Superior temporal gyrus (tissue), 1 donor: ENCODE measurements at regions not wholly inside any gene's neighbourhood (a gene's known extent, or its start where the extent isn't known, plus 50 kb on each side); places are given as distances from the start of the nearest gene placed in this dataset.
A peak's percentile ranks its signal among the peaks of the same experiment; 100 is the strongest.
"Not testable (repeated sequence)": the region's sequence is repeated elsewhere in the genome, so short reads cannot be mapped to it uniquely, and the experiment has no call there.

Experiments
- DNase-seq: peaks from one replicate; pipeline ENCODE4 v3.0.0-alpha.2; 2016; ENCODE audit errors: extremely low spot score

DNA sequence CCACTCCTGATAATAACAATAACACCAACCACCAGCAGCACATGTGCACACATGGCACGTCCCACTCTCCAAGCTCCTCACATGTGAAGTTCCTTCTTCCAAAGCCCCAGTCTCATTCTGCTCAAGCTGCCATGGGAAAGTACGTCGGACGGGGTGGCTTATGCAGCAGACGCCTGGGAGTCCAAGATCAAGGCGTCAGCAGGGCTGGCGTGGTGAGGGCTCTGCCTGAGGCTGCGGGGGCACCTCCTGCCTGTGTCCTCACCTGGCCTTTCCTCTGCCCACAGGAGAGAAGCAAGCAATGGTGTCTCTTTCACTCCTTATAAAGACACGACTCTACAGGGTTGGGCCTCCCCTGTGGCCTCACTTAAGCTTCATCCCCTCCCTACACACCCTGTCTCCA, 68.8 kb upstream of the INSIG1 start:
- no peak for DNase-seq

DNA sequence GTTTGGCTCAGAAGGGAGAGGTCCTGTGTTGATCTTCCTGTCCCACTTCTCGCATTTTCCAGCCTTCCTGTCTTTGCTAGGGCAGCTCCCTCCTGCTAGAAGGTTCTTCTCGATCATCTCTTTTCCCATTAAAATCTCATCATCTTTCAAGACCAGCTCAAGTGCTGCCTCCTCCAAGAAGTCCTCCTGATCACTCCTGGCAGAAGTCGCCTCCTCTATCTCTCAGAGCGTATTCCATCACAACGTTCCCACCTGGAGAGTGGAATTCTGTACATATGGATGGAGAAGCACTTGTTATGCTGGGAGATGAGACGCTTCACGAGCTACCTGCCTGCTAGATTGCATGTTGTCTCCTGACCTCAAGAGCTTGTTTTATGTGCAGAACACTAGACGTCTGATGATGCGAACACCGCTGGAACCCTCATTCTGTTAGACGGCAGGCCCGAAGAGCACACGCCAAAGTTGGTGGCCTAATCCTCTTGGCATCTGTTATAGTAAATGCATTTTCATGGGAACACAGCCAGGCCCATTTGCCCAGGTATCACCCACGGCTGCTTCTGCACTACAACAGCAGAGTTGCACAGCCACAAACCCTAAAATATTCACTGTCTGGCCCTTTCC, 68.0 kb upstream of the INSIG1 start:
- DNase-seq: peak; percentile 9

DNA sequence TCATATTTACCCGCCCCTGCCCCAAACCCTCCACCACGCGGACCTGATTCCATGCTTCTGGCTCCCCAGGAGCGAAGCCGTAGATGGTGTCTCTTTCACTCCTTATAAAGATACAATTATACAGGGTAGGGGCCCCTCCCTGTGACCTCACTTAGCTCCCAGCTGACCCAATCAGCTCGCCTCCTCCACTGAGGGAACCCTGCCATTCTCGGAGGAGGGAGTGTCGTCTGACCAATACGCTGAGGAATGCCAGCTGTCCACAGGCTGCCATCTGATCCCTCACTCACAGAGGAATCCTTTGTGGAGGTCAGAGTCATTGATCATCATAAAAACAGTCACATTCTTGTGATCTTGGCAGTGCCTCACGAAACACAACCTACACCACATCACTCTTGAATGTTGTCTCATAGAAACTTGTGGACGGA, 67.5 kb upstream of the INSIG1 start:
- peak; percentile 90 for DNase-seq

DNA sequence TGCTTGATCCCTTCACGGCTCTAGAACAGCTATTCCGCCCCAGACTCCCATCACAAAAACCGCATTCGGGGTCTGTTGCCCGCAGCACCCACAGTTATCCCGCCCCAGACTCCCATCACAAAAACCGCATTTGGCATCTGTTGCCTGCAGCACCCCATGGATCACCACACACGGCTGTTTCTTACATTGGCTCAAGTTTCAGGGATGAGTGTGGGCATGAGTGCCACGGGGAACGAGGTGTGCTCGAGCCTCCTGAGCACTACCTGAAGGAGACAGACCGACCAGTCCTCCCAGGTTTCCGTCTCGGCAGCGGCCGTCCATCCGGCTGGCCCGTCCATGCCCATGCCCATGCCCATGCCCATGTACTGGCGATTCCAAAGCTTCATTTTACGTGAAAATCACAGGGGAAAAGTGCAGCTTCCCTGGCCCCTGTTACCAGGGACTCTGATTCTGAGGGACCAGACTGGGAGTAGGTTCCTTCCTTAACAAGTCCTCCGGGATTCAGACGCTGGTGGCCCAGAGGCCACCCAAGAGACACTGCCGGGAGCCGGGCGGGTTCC, 66.4 kb upstream of the INSIG1 start:
- no peak for DNase-seq

DNA sequence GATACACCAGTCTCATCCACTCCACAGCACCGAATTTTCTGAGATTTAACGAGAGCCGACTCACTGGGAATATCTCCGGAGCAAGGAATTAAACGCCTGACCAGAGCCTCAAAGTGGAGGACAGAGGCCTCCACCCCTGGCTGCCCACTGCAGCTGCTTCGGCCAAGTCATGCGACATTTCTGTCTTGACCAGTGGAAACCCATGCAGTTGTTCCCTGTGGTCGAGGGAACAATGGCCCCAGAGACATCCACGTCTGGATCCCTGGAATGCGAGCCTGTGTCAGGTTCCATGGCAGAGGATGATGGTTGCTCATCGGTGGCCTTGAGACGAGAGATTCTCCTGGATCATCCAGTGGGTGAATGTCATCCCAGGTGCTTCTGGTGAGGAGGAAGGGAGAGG, 65.7 kb upstream of the INSIG1 start:
- DNase-seq: no peak

DNA sequence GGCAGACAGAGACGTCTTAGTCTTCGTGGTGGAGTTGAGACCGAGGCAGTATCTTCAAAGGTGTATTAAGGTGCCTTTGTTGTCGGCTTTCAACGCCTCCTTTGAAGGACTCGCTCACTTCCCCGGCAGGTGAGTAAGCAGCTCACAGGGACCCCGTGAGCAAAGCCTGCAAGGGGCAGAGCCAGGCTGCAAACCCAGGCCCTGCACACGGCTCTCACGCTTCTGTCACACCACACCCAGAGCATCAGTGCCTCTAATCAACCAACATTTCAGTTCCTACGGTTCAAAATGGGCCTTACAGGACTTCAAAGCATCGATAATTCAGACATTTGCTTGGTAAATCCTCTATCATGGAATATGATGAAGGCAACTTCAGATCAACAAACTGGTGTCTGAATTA, 64.8 kb upstream of the INSIG1 start:
- no peak for DNase-seq

DNA sequence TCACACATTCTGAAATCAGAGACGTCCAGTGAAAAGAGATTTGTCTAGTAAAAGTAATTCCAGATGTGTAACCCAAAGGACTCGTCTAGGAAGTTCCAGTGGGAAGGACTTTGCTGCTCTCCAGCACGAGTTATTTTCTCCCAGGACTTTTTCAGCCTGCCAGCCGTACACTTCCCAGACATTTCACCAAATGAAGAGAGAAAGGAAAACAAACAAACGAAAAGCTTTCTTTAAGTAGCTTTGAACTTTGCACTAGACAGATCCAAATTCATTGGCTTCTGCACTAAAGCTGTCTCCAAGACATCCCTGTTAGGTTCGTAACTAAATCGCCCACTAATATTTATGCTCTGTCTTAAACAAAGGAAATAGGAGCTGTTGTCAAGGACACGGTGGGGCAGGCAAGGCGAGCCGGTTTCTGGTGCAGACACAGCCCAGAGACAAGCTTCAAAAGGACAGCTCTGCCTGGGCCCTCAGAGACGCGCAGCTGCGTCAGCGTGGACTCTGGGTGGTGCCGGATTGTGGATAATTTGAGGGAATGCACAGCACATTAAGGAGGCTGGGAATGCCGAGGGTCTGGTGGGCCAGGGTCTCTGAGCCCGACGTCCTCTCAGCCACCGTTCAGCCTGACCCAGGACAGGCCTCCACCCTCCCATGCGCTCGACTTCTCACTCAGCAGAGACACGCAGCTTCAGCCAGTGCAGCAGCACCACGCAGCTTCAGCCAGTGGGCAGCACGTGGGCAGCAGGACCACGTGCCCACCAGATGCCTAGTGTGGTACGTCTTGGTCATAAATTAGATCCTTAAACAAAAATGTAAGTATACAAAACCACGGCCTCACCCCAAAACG, 64.1 kb upstream of the INSIG1 start:
- no peak for DNase-seq

DNA sequence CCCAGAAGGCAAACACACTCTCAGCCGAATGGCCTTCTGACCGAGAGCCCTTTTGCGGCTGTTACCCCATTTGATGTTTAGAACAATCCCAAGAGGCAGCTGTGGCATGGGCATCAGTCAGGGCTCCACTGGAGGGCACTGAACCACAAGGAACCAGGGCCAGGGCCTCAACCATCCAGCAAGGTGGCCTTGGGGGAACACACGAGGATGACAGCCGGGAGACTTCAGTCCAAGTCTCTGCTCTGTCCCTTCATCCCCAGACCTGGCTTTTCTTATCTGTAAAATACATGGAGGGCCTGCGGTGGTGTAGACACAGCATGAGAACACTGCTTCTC, 63.6 kb upstream of the INSIG1 start:
- DNase-seq: peak; percentile 56

DNA sequence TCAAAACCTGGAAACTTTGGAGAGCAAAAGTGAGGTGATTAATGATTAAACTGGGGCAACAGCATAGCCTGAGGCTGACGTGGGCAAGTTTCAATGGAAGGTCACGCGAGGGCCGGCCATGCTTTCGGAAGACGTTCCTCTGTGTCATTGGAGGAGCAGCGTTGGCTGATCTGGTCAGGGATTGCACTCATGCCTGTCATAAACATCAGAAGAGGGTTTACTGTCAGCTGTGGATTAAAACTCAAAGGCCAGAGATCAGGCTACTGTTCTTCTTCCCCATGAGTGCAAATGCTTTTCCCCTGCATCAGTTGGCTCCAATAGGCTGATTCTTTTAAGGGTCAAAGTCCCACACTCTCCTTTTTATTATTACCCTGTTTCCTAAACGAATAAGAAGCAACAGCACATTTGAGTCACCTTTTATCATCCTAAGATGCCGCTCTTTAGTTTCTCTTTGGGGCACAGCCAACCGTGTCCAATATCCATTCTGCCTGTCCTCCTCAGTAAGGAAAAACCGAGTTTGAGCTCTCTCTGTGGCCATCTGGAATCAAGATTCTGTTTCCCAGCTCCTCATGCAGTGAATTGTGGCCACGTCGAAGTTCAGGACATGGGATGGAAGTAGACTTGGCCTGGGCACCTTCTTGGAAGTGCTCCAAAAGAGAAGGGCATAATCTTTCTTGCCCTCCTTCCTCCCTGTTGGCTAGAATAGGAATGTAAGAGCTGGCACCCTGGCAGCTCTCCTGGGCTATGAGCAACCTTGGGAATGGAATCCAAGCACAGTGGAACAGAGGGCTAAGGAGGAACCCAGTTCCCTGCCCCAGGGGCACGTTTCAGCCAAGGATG, 62.5 kb upstream of the INSIG1 start:
- DNase-seq: no peak

DNA sequence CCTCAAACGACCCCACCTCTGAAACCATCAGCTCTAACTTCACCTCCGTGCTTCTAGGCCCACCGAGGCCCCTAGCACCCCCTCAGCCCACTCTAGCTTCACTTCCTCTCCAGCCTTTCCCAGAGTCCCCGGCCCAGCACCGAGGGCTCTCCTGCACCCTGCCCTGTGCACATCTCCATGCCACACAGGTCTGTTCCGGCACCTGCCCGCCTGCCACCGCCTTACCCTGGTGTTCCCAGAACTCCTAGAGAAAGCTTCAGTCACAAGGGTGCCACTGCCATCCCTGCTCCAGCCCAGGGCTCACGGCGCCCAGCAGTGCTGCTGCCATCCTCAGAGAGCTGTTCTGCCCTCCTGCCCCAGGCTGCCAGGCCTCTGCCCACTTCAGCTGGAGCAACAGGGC, 61.3 kb upstream of the INSIG1 start:
- DNase-seq: no peak

DNA sequence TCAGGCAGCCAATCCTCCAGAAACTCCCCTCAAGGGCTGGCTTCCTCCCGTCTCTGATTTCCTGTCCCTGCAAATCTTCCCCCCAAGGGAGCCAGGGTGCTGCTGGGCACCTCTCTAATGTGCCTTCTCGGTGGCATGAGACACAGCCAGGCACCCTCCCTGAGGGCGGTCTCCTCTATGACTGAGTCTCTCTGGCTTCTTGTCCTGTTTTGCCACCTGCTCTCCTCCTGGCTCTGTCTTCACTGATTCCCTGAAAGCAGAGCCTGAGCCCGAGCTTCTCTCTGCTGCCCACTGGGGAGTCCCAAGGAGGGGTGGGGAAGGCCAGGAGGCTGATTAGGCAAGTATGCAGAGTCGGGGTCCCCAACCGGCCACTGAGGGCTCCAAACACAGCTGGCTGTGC, 60.4 kb upstream of the INSIG1 start:
- DNase-seq: no peak

DNA sequence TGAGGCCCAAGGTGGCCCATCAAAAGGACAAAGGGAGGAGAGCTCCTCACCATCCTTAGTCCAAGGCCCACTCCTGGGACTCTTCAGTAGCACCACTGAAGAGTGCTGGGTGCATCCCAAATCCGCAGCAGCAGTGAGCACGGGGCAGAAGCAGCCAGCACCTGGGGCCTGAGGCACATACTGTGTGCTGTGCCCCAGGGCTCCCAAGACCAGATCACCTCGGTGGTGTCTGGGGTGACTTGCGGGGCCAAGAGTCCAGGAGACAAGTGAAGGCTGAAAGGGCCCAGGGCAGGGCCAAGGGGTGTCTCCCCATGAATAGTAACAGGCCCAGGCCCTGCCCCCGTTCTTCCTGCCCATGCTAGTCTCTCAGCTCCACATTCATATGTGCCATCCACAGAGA, 59.9 kb upstream of the INSIG1 start:
- no peak for DNase-seq

DNA sequence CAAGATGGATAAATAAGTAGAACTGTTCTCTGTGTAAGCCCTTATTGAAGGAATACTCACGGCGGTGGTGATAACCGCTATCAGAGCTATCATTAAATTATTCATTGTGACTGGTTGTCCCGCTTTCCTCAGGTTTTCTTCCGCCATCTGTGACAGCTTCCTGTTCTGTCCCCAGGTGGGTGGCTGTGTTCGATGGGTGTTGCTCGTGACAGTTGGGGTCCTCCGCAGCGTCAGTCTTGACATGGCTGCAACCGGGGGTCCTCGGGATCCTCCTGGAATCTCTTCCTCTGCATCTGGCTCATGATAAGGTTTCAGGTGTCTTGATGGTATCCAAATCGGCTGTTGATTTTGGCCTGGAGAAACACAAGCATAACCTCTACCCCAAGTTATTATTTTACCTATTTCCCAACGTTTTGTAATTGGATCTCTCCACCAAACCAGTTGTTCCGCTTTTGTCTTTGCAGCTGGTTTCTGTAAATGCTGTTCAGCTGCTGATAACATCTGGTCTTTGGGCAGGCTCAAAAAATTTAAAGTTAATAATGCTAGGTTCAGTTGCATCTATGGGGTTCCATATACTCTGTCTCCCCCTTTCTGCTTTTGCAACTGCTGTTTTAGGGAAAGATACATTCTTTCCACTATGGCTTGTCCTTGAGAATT, 58.1 kb upstream of the INSIG1 start:
- not testable (repeated sequence) for DNase-seq

DNA sequence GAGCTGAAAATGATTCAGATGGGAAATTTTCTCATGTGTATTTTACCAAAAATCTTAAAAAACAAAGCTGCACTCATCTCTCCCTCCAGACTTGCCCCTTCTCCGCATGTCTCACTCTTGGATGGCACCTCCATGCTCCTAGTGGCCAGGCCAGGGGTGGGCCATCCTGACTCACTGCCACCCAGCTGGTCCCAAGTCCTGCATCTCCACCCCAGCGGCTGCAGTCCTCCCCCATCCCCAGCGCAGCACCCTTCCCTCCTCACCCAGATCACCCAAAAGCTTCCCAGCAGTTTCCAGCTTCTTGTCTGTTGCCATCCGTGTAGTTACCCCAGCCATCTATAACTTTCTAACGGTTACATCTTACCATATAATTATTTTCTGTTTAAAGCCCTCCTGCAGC, 53.0 kb upstream of the INSIG1 start:
- DNase-seq: no peak

DNA sequence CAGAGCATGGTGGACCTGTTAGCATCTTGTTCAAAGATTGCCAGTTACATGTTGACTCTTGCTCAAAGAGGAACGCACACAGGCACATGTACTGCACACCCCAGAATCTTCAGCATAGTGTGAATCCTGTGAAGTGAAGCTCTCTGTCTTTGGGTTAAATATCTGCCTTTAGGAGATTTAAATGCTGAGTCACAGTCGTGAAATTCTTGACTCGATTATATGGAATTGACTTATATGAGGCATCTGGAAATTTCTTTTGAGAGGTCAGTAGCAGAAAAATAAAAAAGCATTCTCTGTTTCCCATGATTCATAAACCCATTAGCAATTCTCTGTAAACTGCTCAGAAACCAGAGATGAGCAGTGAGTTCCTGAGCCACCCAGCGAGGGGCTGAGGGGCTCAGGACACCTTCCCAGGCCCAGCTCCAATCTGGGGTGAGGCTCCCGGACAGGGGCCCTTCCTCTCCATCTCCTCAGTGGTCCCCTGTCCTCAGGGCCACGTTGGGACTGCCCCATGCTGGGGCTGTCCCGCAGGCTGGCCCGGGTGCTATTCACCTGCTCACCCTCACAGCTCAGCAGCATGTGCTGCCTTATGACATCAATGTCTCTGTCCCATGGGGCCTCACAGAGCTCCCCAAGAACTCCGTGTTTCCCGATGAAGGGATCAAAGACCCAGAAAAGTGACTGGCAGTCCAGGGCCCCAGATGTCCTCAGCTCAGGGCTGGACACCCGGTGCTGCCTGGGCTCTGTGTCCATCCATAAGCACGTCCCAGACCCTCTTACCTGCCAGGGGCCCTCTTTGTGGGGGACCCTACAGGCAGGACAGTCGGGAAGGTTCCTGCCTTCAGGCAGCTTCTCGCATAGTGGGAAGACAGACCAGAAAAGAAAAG, 50.0 kb upstream of the INSIG1 start:
- no peak for DNase-seq
